Osteoblast (primary cell): ENCODE measurements at regions not wholly inside any gene's neighbourhood (a gene's known extent, or its start where the extent isn't known, plus 50 kb on each side); places are given as distances from the start of the nearest gene placed in this dataset.

Experiments
- DNase-seq: peaks from one replicate; pipeline ENCODE4 v3.0.0; 2011; ENCODE audit warnings: low spot score, mixed read lengths; ENCODE audit not compliant: insufficient read length; ENCODE audit errors: missing footprints
- H2AFZ ChIP-seq: 2 replicates; pipeline ENCODE4 v1.6.0; 2011; ENCODE audit warnings: mild to moderate bottlenecking, low read length
- H3K27ac ChIP-seq: 2 replicates; pipeline ENCODE4 v1.5.1; 2011; ENCODE audit warnings: mild to moderate bottlenecking, low read depth, low read length, moderate library complexity
- H3K27me3 ChIP-seq: 2 replicates; pipeline ENCODE4 v1.6.0; 2012; ENCODE audit warnings: mild to moderate bottlenecking, control low read depth, inconsistent platforms, low read length, moderate library complexity; ENCODE audit not compliant: insufficient read depth
- H3K36me3 ChIP-seq: 2 replicates; pipeline ENCODE4 v1.5.1; 2011; ENCODE audit warnings: mild to moderate bottlenecking, low read length, control low read depth, moderate library complexity; ENCODE audit not compliant: insufficient read depth
- H3K4me1 ChIP-seq: 2 replicates; pipeline ENCODE4 v1.5.1; 2011; ENCODE audit warnings: mild to moderate bottlenecking, low read length, control low read depth, moderate library complexity; ENCODE audit not compliant: insufficient read depth
- H3K4me2 ChIP-seq: 2 replicates; pipeline ENCODE4 v1.6.0; 2011; ENCODE audit warnings: mild to moderate bottlenecking, low read length; ENCODE audit not compliant: insufficient read depth
- H3K4me3 ChIP-seq: fragments of 200-600 bp; sonication (generic); 3 replicates; pipeline ENCODE4 v1.5.1; 2012; ENCODE audit warnings: mild to moderate bottlenecking, low read length, inconsistent platforms; ENCODE audit not compliant: insufficient read depth
- H3K79me2 ChIP-seq: 2 replicates; pipeline ENCODE4 v1.6.0; 2012; ENCODE audit warnings: mild to moderate bottlenecking, low read length, control low read depth, inconsistent platforms; ENCODE audit not compliant: insufficient read depth
- H3K9me3 ChIP-seq: 2 replicates; pipeline ENCODE4 v1.5.1; 2011; ENCODE audit warnings: low read depth, low read length, control low read depth
- H4K20me1 ChIP-seq: 2 replicates; pipeline ENCODE4 v1.6.0; 2012; ENCODE audit warnings: mild to moderate bottlenecking, low read length, control low read depth; ENCODE audit not compliant: insufficient read depth
- TF ChIP-seq, protein P1 (sequence below): IDR thresholded peaks from 2 replicates; pipeline ENCODE4 v1.5.1; 2011; ENCODE audit warnings: mild to moderate bottlenecking, low read depth, low read length, moderate library complexity; ENCODE audit errors: extremely low read depth

- H3K27me3 ChIP-seq, result no peaks in the 10 kb centered on the region
- H3K79me2 ChIP-seq, result no peaks in the 10 kb centered on the region
- H3K4me2 ChIP-seq, result no peak overlapping the region
- H2AFZ ChIP-seq, result no peak overlapping the region
- no peak for DNase-seq
- H3K4me1 ChIP-seq, result no peaks in the 10 kb centered on the region
- no peaks in the 10 kb centered on the region for H3K9me3 ChIP-seq
- no peak overlapping the region for H3K27ac ChIP-seq
- H4K20me1 ChIP-seq, result no peaks in the 10 kb centered on the region
- H3K36me3 ChIP-seq, result no peaks in the 10 kb centered on the region
- TF ChIP-seq, protein P1, sequence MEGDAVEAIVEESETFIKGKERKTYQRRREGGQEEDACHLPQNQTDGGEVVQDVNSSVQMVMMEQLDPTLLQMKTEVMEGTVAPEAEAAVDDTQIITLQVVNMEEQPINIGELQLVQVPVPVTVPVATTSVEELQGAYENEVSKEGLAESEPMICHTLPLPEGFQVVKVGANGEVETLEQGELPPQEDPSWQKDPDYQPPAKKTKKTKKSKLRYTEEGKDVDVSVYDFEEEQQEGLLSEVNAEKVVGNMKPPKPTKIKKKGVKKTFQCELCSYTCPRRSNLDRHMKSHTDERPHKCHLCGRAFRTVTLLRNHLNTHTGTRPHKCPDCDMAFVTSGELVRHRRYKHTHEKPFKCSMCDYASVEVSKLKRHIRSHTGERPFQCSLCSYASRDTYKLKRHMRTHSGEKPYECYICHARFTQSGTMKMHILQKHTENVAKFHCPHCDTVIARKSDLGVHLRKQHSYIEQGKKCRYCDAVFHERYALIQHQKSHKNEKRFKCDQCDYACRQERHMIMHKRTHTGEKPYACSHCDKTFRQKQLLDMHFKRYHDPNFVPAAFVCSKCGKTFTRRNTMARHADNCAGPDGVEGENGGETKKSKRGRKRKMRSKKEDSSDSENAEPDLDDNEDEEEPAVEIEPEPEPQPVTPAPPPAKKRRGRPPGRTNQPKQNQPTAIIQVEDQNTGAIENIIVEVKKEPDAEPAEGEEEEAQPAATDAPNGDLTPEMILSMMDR, result no peak
- H3K4me3 ChIP-seq, result no peak overlapping the region
Measured at GRCh38 chr15:31528846-31529245, 202.2 kb downstream of the KLF13 start.

GRCh38 chr15:31537770-31538592 lies 211.3 kb downstream of the KLF13 start:
- Histone ChIP-seq H4K20me1 (no peaks in the 10 kb centered on the region), H3K79me2 (no peaks in the 10 kb centered on the region), H3K36me3 (no peaks in the 10 kb centered on the region), H2AFZ (no peak overlapping the region), H3K4me2 (no peak overlapping the region), H3K4me1 (no peaks in the 10 kb centered on the region), H3K27ac (no peak overlapping the region), H3K4me3 (no peak overlapping the region), H3K27me3 (peaks cover 23% of the 10 kb centered on the region), H3K9me3 (no peaks in the 10 kb centered on the region)
- DNase-seq, result no peak
- TF ChIP-seq, protein P1, result no peak

- H3K4me1 ChIP-seq, result no peaks in the 10 kb centered on the region
- no peaks in the 10 kb centered on the region for H3K36me3 ChIP-seq
- peaks cover 35% of the 10 kb centered on the region for H3K27me3 ChIP-seq
- H2AFZ ChIP-seq, result no peak overlapping the region
- TF ChIP-seq, protein P1, result no peak
- H3K4me2 ChIP-seq, result no peak overlapping the region
- no peak overlapping the region for H3K27ac ChIP-seq
- no peak for DNase-seq
- H4K20me1 ChIP-seq, result no peaks in the 10 kb centered on the region
- H3K9me3 ChIP-seq, result no peaks in the 10 kb centered on the region
- no peak overlapping the region for H3K4me3 ChIP-seq
- H3K79me2 ChIP-seq, result no peaks in the 10 kb centered on the region
Measured at GRCh38 chr15:31540633-31541032, 214.0 kb downstream of the KLF13 start.

DNA sequence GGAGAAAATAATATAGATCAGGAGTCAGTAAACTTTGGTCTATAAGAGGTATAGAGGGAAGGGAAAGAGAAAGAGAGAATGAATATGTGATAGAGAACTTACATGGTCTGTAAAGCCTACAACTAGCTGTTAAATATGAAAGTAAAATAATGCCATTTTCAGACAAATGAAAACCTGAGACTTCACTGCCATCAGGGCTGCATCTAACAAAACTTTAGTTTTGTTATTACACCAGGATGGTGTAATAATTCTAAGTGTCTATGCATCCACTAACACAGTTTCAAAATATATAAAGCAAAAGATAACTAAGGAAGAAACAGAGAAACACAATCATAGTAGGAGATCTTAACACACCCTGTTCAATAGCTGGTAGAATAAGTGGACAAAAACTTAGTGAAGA lies 217.7 kb downstream of the KLF13 start:
- no peaks in the 10 kb centered on the region for H3K36me3 ChIP-seq
- no peak overlapping the region for H3K27ac ChIP-seq
- H3K4me3 ChIP-seq, result no peak overlapping the region
- no peaks in the 10 kb centered on the region for H4K20me1 ChIP-seq
- no peak overlapping the region for H2AFZ ChIP-seq
- no peaks in the 10 kb centered on the region for H3K4me1 ChIP-seq
- no peaks in the 10 kb centered on the region for H3K9me3 ChIP-seq
- no peak for DNase-seq
- H3K27me3 ChIP-seq, result peaks cover 42% of the 10 kb centered on the region
- H3K4me2 ChIP-seq, result no peak overlapping the region
- TF ChIP-seq, protein P1, result no peak
- no peaks in the 10 kb centered on the region for H3K79me2 ChIP-seq
